CD4-positive, alpha-beta T cell treated with Interleukin-10 for 1 hour (primary cell): ENCODE measurements at regions not wholly inside any gene's neighbourhood (a gene's known extent, or its start where the extent isn't known, plus 50 kb on each side); places are given as distances from the start of the nearest gene placed in this dataset.
"Not testable (repeated sequence)": the region's sequence is repeated elsewhere in the genome, so short reads cannot be mapped to it uniquely, and the experiment has no call there.

Experiments used
- DNase-seq: peaks from one replicate; pipeline ENCODE4 v3.0.0-alpha.2; 2020

DNA sequence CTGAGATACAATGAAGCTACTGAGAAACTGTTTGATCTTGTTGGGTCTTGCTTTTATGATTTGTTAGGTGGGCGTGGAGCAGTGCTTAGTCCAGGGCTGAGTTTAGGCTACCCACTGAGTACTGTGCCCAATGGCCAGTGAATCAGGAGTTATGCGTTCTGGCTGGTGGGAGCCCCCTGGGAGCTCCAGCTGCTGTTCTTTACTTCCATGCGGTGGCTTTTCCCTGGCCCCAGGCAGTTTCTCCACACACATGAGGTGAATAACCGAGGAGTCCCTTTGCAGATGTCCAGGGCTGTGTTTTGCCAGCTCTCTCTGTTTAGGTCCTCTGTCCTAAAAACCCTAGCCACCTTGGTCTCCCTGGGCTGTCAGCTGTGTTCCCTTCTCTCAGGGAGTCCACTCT, 106.5 kb downstream of the KLF13 start:
- DNase-seq: no peak

DNA sequence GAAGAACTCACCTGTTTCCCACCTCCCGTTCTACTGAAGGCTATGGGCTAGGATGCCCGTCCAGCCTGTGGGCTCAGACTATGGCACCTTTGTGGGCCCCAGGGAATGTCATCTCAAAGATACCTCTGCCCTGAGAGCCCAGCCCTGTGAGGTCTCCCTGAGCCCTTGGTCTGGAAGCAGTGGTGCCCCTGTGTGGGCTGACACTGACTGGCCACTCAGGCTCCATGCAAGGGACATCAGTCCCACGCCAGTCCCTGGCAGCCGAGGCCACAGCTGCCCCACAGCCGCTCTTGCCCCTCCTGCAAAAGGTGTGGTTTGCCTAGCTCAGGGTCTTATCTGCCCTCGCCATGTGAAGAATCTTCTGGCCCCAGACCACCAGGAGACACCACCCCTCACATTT, 106.9 kb downstream of the KLF13 start:
- DNase-seq: no peak

GRCh38 chr15:31434275-31434587, 107.6 kb downstream of the KLF13 start:
- no peak for DNase-seq

- DNase-seq: peak; percentile 83
Observed at GRCh38 chr15:31434588-31435260, 108.1 kb downstream of the KLF13 start.

- DNase-seq: peak; percentile 86
Observed at GRCh38 chr15:31435261-31435911, 108.8 kb downstream of the KLF13 start.

DNA sequence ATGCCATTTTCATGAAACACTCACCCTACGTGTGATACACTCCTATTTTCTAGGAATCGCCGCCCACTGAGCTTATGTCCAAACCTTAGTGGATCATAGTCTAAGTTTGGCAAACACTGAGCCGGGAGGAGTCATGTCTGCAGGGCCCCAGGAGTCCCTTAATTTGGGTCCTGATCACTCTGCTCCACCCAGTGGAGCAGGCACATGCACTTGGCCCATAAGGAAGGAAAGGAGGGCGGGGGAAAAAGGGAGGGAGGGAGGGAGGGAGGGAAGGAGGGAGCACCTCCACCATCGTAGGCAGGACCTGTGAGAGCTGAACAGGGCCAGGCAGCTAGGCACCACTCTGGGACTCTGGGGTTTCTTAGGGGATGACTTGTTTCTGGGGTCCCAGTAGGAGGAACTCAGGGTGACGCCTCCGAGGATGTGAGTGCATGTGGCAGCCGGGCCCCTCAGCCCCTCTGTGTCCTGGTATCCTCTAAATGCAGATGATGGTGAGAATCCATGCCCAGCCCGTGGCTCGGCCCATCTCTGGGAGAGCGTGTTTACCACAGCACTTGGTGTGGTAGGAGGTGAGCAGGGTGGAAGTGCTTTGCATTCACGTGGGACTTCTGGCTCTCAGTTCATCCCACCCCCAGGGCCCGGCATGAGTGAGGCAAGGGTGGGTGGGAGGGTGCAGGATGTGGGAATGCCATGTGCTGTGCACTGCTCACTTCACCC, 109.4 kb downstream of the KLF13 start:
- DNase-seq: peak; percentile 23

DNA sequence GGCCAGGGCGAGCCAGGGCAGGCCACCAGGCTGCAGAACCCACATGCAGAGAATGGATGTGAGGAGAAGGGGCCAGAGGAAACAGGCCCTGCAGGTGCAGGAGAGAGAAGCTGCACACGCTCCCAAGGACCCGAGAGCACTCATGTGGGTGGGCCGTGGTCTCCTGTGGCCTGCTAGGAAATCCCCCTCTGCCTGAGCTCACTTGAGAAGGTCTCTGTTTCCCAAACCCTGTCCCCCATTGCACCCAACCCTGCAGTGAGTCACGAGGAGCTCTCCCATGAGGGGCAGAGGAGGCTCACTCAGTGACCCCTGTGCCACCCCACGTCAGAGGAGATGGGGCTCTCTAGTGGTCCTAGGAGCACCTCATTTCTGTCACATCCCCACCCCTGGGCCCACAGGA, 111.1 kb downstream of the KLF13 start:
- peak; percentile 17 for DNase-seq

DNA sequence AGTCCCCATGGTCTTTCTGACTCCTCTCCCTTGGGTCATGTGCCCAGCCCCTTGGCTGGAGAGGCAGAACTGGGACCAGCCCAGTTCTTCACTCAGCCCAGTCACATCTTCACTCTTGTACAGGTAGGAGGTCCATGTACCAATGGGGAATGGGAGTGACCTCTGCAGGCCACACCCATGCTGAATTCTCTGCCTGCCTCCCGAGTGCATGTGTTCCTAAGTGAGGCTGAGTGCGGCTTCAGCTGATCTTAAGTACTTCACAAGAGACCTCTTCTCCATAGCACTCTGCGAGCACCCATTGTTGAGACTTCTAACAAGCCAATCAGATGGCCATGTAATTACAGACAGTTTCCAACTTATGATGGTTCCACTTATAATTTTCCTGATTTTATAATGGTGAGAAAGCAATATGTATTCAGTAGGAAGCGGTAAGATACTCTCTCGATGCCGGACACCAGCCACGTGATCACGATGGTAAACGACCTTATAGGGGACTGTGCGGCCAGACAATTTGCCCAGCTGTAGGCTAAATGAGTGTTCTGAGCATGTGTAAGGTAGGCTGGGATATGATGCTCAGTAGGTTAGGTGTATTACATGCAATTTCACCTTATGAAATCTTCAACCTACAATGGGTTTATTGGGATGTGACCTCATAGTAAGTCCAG, 112.1 kb downstream of the KLF13 start:
- no peak for DNase-seq

DNA sequence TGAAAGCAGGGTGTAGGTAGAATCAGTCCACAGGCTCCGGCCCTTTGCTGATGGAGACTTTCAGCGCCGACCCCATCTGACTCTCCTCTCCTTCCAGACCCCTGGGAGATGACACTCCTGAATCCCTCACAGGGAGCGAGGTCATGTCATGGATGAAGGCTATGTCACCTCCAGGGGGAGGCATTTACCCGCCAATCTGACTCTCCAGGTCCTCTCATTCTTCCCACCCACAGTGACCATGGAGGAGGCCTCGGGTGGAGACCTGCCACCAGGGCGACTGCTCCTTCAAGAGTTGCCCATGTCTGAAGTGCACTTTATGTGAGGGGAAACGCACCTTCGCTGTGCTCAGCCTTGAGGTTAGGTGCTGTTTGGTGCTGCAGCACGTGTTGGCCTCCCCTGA, 112.7 kb downstream of the KLF13 start:
- DNase-seq: peak; percentile 29

- not testable (repeated sequence) for DNase-seq
Observed at GRCh38 chr15:31440216-31440615, 113.6 kb downstream of the KLF13 start.

- peak; percentile 46 for DNase-seq
Observed at GRCh38 chr15:31440754-31441311, 114.2 kb downstream of the KLF13 start.

DNA sequence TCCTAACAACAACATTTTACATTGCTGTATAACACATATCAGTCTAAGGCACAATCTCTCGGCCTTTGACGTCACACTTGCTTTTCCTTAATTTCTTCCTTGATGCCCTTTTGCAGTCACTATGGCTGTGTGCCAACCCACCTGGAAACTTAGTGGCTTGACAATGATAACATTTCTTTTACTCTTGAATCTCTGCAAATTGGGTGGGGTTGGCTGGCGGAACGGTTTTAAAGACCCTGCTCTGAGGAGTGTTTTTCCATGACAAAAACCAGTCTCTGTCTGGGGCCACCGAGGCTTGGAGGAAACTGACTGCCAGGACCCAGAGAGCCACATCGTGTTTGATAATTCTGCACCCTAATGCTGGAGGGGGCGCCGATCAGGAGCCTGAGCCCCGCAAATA, 115.6 kb downstream of the KLF13 start:
- DNase-seq: no peak

- no peak for DNase-seq
Observed at GRCh38 chr15:31442699-31443111, 116.1 kb downstream of the KLF13 start.

DNA sequence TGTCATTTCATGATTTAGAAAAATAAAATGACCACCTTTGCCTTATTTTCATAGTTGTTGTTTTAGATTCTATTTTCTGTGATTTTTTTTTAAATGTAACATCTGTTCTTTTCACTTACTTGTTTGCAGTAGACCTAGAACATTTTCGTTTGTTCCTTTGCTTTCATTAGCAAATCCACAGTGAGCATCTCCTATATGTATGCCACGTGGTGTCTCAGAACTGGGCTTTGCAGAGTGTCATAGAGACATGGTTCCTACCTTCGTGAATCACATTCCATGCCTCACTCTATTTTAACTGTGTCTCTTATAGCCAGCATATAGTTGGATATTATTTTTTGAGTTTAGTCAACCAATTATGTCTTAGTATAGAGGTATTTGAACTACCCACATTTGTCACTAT, 118.2 kb downstream of the KLF13 start:
- DNase-seq: no peak

DNA sequence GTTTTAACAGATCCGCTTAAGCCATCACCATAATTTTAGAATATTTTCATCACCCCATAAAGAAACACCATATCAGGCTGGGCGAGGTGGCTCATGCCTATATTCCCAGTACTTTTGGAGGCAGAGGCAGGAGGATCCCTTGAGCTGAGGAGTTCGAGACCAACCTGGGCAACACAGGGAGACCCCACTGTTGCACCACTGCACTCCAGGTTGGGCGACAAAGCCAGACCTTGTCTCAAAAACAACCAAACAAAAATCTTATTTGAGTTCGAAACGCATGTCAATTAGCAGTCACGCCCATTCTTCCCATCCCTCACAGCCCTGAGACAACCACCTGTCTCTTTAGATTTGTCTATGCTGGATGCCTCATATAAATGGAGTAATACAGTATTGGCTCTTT, 119.9 kb downstream of the KLF13 start:
- no peak for DNase-seq

DNA sequence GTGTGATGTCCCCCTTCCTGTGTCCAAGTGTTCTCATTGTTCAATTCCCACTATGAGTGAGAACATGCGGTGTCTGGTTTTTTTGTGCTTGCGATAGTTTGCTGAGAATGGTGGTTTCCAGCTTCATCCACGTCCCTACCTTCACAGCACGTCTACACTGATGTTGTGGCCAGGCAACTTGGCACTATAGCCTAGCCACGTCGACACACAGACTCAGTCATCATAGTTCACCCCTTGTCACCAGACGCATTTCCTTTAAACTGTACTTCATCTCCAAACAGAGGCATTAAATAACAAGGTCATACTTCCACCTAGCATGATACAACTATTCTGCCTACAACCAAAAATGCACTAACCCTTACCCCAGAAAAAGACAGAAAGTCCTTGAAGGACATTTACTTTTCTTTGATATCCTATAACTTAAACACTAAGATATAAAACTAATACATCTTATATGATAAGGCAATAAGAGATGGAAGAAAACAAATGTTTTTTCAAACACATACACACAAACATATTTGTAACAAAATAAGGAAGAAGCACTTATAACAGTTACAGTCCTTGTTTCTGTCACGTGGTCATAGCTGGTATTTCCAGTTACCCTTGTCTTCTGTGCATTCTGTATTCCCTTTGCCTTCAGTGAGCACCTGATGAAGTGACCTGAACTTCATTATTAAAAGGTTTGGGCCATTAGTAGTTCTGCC, 121.4 kb downstream of the KLF13 start:
- no peak for DNase-seq

- DNase-seq: no peak
Observed at GRCh38 chr15:31448635-31448979, 122.0 kb downstream of the KLF13 start.

GRCh38 chr15:31452595-31453557, 126.2 kb downstream of the KLF13 start:
- DNase-seq: no peak

DNA sequence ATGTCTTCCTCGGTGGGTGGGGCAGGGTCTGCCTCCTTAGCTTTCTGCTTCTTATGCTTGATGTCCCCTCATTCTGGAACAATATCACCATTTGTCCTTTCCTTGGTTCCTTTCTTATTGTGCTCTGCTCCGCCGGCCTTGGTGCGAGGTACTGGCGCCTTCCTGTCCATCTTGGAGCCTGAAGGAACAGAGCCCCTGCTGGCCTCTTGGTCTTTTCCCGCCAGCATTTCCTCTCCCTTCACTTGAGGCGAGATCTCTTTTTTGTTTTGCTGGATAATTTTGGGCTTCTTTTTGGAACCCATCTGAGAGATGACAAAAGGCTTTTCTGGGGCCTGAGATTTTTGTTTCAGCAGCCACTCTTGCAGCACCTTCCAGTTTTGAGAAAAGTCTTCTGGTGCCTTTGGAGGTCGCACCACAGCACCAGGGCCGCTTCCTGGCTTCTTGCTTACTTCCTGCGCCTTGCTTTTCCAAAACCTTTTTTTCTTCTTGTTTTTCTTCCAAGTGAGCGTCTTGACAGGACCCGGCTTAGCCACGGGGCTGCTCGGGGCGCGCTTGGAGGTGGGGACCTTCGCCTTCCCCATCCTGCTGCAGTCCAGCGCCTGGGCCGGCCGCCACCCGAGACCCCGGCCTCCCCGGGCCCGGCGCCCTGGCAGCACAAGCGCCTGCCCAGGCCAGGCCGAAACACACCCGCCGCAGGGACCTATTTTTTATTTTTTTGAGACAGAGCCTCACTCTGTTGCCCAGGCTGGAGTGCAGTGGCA, 127.1 kb downstream of the KLF13 start:
- DNase-seq: no peak

- no peak for DNase-seq
Observed at GRCh38 chr15:31455499-31455898, 128.9 kb downstream of the KLF13 start.
